Duodenal mucosa (tissue), 2 donors: ENCODE measurements at regions not wholly inside any gene's neighbourhood (a gene's known extent, or its start where the extent isn't known, plus 50 kb on each side); places are given as distances from the start of the nearest gene placed in this dataset.
"Not testable (repeated sequence)": the region's sequence is repeated elsewhere in the genome, so short reads cannot be mapped to it uniquely, and the experiment has no call there.

Experiments
- H3K27ac ChIP-seq: one replicate; pipeline ENCODE4 v1.7.0; 2013; ENCODE audit warnings: low read depth, low read length
- H3K27me3 ChIP-seq, 2 donors: one replicate each; pipeline ENCODE4 v1.7.0; 2013; ENCODE audit warnings: low read length in 2 of 2, control low read depth in 1 of 2; ENCODE audit not compliant: insufficient read depth in 2 of 2, control insufficient read depth in 1 of 2
- H3K36me3 ChIP-seq, 2 donors: one replicate each; pipeline ENCODE4 v1.7.0; 2013; ENCODE audit warnings: low read length in 2 of 2, control low read depth in 1 of 2; ENCODE audit not compliant: insufficient read depth in 2 of 2, control insufficient read depth in 1 of 2
- H3K4me1 ChIP-seq, 2 donors: one replicate each; pipeline ENCODE4 v1.7.0; 2013; ENCODE audit warnings: low read length in 2 of 2, control low read depth in 1 of 2; ENCODE audit not compliant: insufficient read depth in 2 of 2, control insufficient read depth in 1 of 2
- H3K4me3 ChIP-seq, 2 donors: one replicate each; pipeline ENCODE4 v1.7.0; 2013; ENCODE audit warnings: low read length in 2 of 2, low read depth in 1 of 2
- H3K9ac ChIP-seq, 2 donors: one replicate each; pipeline ENCODE4 v1.7.0; 2013; ENCODE audit warnings: low read length in 2 of 2, low read depth in 1 of 2
- H3K9me3 ChIP-seq, 2 donors: one replicate each; pipeline ENCODE4 v1.7.0; 2013; ENCODE audit warnings: low read length in 2 of 2, control low read depth in 1 of 2; ENCODE audit not compliant: control insufficient read depth in 1 of 2

DNA sequence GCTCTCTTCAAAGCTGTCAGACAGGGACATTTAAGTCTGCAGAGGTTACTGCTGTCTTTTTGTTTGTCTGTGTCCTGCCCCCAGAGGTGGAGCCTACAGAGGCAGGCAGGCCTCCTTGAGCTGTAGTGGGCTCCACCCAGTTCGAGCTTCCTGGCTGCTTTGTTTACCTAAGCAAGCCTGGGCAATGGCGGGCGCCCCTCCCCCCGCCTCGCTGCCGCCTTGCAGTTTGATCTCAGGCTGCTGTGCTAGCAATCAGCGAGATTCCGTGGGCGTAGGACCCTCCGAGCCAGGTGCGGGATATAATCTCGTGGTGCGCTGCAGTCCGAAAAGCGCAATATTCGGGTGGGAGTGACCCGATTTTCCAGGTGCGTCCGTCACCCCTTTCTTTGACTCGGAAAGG is 116.6 kb downstream of the PRL start:
- not testable (repeated sequence) for H3K9ac ChIP-seq, H3K36me3 ChIP-seq, H3K9me3 ChIP-seq, H3K4me3 ChIP-seq, H3K27ac ChIP-seq, H3K4me1 ChIP-seq, H3K27me3 ChIP-seq

- Histone ChIP-seq H3K4me1 (no peaks in the 10 kb centered on the region), H3K4me3 (no peak overlapping the region), H3K27me3 (no peaks in the 10 kb centered on the region), H3K9me3 (peaks cover 4 to 11% of the 10 kb centered on the region in 2 donors), H3K27ac (no peak overlapping the region), H3K36me3 (no peaks in the 10 kb centered on the region), H3K9ac (no peak overlapping the region)
These were observed 112.5 kb downstream of the PRL start for GRCh38 chr6:22184371-22184770.

GRCh38 chr6:22189946-22190345 is 106.9 kb downstream of the PRL start:
- Histone ChIP-seq H3K4me3 (no peak overlapping the region), H3K9ac (no peak overlapping the region), H3K27me3 (no peaks in the 10 kb centered on the region), H3K9me3 (peaks cover 4% of the 10 kb centered on the region in 2 donors), H3K4me1 (no peaks in the 10 kb centered on the region), H3K27ac (no peak overlapping the region), H3K36me3 (no peaks in the 10 kb centered on the region)

GRCh38 chr6:22194188-22194921 is 102.5 kb downstream of the PRL start:
- Histone ChIP-seq H3K27me3 (no peaks in the 10 kb centered on the region), H3K9me3 (peaks cover 0 to 3% of the 10 kb centered on the region in 2 donors), H3K9ac (no peak overlapping the region), H3K36me3 (no peaks in the 10 kb centered on the region), H3K4me3 (no peak overlapping the region), H3K4me1 (no peaks in the 10 kb centered on the region), H3K27ac (no peak overlapping the region)

DNA sequence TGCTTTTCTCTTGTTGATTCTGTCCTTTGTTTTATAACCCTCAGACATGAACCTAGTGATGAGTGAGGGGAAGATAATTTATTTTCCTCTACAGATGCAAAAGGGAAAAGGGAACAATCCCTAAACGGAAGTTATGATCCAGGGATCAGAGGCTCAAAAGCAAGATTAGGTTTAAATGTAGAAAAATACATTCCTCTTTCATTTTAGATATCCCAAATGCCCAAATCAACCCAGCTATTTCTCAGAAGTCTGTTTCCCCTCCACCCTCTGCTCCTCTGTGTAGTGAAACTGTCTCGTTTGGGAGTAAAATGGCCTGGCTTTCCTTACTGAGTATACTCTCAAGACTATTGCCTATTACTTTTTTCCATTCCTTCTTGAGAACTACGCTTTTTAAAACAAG is 97.1 kb downstream of the PRL start:
- no peak overlapping the region for H3K27ac ChIP-seq
- no peak overlapping the region for H3K9ac ChIP-seq
- peaks cover 0 to 3% of the 10 kb centered on the region in 2 donors for H3K9me3 ChIP-seq
- no peaks in the 10 kb centered on the region for H3K4me1 ChIP-seq
- H3K27me3 ChIP-seq = no peaks in the 10 kb centered on the region
- H3K4me3 ChIP-seq = no peak overlapping the region
- no peaks in the 10 kb centered on the region for H3K36me3 ChIP-seq

DNA sequence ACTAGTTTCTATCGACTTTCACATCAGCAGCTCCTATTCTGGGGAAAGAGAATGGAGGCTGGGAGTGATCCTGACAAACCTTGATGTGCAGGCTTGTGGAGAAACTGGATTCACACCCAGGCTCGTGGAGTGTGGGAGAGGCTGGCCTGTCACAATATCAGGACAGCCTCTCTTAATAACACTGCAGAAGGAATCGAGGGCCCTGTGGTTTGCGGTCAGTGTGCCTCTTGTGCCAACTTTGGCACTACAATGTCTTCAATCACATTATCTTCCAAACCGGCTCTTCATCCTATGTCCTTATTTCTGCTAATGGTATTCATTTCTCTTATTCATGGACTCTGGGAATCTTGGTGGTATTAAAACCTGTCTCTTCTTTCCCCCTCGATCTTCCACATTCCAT is 92.7 kb downstream of the PRL start:
- H3K9me3 ChIP-seq = no peaks in the 10 kb centered on the region
- H3K4me3 ChIP-seq = no peak overlapping the region
- no peak overlapping the region for H3K9ac ChIP-seq
- no peaks in the 10 kb centered on the region for H3K27me3 ChIP-seq
- H3K4me1 ChIP-seq = no peaks in the 10 kb centered on the region
- no peak overlapping the region for H3K27ac ChIP-seq
- H3K36me3 ChIP-seq = no peaks in the 10 kb centered on the region

GRCh38 chr6:22205266-22205665 is 91.6 kb downstream of the PRL start:
- no peaks in the 10 kb centered on the region for H3K4me1 ChIP-seq
- no peak overlapping the region for H3K27ac ChIP-seq
- H3K36me3 ChIP-seq = no peaks in the 10 kb centered on the region
- no peaks in the 10 kb centered on the region for H3K9me3 ChIP-seq
- H3K9ac ChIP-seq = no peak overlapping the region
- H3K27me3 ChIP-seq = no peaks in the 10 kb centered on the region
- H3K4me3 ChIP-seq = no peak overlapping the region

DNA sequence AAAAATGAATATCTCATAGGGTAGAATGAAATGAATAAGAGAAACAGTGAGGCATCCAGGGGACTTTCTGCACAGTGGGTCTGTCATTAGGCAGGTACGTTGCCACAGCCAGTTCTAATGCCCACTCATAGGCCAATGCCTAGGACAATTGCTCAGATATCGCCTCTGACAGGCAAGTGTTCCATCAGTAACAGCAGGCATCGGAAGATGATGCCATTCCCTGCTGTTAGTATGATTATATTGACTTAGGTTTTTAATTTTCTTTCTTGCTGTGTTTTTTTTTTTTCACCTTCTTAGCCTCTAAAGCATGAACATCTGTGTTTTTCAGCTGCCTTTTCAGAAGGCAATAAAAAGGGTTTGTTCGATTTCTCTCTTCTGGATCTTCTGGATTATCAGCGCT is 90.7 kb downstream of the PRL start:
- no peaks in the 10 kb centered on the region for H3K4me1 ChIP-seq
- no peaks in the 10 kb centered on the region for H3K36me3 ChIP-seq
- H3K9me3 ChIP-seq = no peaks in the 10 kb centered on the region
- no peak overlapping the region for H3K27ac ChIP-seq
- H3K27me3 ChIP-seq = no peaks in the 10 kb centered on the region
- H3K9ac ChIP-seq = no peak overlapping the region
- H3K4me3 ChIP-seq = no peak overlapping the region

DNA sequence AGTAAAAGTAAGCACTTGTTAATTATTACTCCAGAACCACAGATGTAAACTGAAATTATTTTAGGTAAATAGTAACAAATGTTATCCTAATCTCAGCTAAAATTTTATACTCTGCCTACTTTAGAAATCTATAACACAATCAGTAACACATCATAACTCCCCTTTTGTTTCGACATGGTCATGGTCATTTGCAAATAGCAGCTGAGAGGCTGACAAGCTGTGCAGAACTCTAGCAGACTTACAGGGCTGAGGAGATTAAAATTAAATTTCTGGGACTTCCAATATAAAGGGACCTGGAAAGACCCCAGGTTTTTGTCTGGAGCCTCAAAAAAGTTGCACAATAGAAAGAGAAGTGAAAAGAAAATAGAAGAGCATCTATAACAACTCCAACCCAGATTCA is 88.8 kb downstream of the PRL start:
- Histone ChIP-seq H3K9ac (no peak overlapping the region), H3K4me3 (no peak overlapping the region), H3K27ac (no peak overlapping the region)

GRCh38 chr6:22214314-22214713 is 82.5 kb downstream of the PRL start:
- Histone ChIP-seq H3K36me3 (no peaks in the 10 kb centered on the region), H3K27me3 (no peaks in the 10 kb centered on the region), H3K9me3 (no peaks in the 10 kb centered on the region), H3K4me3 (no peak overlapping the region), H3K9ac (no peak overlapping the region), H3K4me1 (no peaks in the 10 kb centered on the region), H3K27ac (no peak overlapping the region)

More for the DNA sequence above, 88.8 kb downstream of the PRL start:
- no peaks in the 10 kb centered on the region for H3K9me3 ChIP-seq
- H3K27me3 ChIP-seq = no peaks in the 10 kb centered on the region
- no peaks in the 10 kb centered on the region for H3K36me3 ChIP-seq
- no peaks in the 10 kb centered on the region for H3K4me1 ChIP-seq

GRCh38 chr6:22215474-22215873 is 81.4 kb downstream of the PRL start:
- not testable (repeated sequence) for H3K9ac ChIP-seq, H3K4me1 ChIP-seq, H3K27ac ChIP-seq, H3K27me3 ChIP-seq, H3K36me3 ChIP-seq, H3K9me3 ChIP-seq, H3K4me3 ChIP-seq
